ENCODE measurements at regions not wholly inside any gene's neighbourhood (a gene's known extent, or its start where the extent isn't known, plus 50 kb on each side); places are given as distances from the start of the nearest gene placed in this dataset.

GRCh38 chr18:46324087-46324955, 220.1 kb downstream of the HAUS1 start:
- Mint-ChIP-seq H3K27ac (no peak overlapping the region), H3K9me3 (no peaks in the 10 kb centered on the region), H3K4me3 (no peak overlapping the region), H3K27me3 (ENCODE audit: low read depth) (peaks cover 12% of the 10 kb centered on the region), H3K4me1 (peaks cover 19% of the 10 kb centered on the region), H3K36me3 (no peaks in the 10 kb centered on the region)
- TF ChIP-seq, protein P1, sequence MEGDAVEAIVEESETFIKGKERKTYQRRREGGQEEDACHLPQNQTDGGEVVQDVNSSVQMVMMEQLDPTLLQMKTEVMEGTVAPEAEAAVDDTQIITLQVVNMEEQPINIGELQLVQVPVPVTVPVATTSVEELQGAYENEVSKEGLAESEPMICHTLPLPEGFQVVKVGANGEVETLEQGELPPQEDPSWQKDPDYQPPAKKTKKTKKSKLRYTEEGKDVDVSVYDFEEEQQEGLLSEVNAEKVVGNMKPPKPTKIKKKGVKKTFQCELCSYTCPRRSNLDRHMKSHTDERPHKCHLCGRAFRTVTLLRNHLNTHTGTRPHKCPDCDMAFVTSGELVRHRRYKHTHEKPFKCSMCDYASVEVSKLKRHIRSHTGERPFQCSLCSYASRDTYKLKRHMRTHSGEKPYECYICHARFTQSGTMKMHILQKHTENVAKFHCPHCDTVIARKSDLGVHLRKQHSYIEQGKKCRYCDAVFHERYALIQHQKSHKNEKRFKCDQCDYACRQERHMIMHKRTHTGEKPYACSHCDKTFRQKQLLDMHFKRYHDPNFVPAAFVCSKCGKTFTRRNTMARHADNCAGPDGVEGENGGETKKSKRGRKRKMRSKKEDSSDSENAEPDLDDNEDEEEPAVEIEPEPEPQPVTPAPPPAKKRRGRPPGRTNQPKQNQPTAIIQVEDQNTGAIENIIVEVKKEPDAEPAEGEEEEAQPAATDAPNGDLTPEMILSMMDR (IDR thresholded peaks at IDR 0.05; ENCODE audit: unreplicated experiment) = no peak
- no peak for DNase-seq (ENCODE audit: low spot score in 2 of 2, unreplicated experiment in 2 of 2)

- Mint-ChIP-seq H3K9me3 (no peaks in the 10 kb centered on the region), H3K36me3 (no peaks in the 10 kb centered on the region), H3K4me1 (peaks cover 19% of the 10 kb centered on the region), H3K27ac (no peak overlapping the region), H3K27me3 (ENCODE audit: low read depth) (peaks cover 17% of the 10 kb centered on the region), H3K4me3 (no peak overlapping the region)
- TF ChIP-seq, protein P1 (IDR thresholded peaks at IDR 0.05; ENCODE audit: unreplicated experiment) = no peak
- no peak for DNase-seq (ENCODE audit: low spot score in 2 of 2, unreplicated experiment in 2 of 2)
Measured at GRCh38 chr18:46325895-46326294, 221.7 kb downstream of the HAUS1 start.

DNA sequence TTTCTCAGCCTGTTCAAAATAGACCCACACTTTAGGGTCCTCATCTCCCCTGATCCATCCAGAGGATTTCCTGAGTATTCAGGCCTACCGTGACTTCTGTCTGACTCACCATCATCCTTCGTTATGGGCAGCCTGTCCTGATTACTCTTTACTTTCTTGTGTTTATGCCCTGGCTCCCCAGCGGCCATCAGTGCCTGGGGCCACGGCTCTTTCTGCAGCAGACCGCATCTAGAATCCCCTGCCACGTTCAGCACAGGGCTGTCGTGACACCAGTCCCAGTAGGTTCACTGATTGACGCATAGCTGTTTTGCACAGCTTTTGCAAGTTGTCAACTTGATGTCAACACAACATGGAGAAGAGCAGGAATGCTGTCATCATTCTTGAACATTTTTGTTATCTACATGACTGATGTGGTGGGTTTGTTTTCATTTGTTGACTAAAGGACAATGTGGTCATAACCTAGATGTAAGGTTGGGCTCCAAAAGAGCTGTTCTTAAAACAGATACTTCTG, 225.6 kb downstream of the HAUS1 start:
- Mint-ChIP-seq H3K27me3 (ENCODE audit: low read depth) (peaks cover 47% of the 10 kb centered on the region), H3K9me3 (no peaks in the 10 kb centered on the region), H3K4me1 (peaks cover 11% of the 10 kb centered on the region), H3K36me3 (no peaks in the 10 kb centered on the region), H3K4me3 (no peak overlapping the region), H3K27ac (no peak overlapping the region)
- DNase-seq (ENCODE audit: low spot score in 2 of 2, unreplicated experiment in 2 of 2) = no peak
- TF ChIP-seq, protein P1 (IDR thresholded peaks at IDR 0.05; ENCODE audit: unreplicated experiment) = no peak

DNA sequence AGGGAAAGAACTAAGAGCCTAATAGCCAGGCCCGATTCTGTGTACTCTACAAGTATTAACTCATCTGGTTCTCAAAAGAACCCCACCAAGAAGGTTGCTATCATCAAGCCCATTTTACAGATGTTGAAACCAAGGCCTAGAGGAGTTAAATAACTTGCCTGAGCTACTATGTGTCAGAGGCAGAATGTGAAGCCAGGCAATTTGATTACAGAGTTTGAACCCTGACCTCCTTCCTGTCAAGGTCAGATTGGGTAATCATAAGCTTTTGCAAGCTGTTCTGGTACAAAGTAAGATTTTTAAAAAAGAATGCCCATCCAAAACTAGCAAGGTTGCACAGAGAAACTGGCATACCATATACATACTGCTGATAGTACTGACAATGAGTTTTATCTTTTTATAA, 227.1 kb downstream of the HAUS1 start:
- H3K27me3 Mint-ChIP-seq (ENCODE audit: low read depth) = peaks cover 51% of the 10 kb centered on the region
- no peak overlapping the region for H3K4me3 Mint-ChIP-seq
- DNase-seq (ENCODE audit: low spot score in 2 of 2, unreplicated experiment in 2 of 2) = no peak
- no peaks in the 10 kb centered on the region for H3K9me3 Mint-ChIP-seq
- no peak overlapping the region for H3K27ac Mint-ChIP-seq
- H3K36me3 Mint-ChIP-seq = no peaks in the 10 kb centered on the region
- TF ChIP-seq, protein P1 (IDR thresholded peaks at IDR 0.05; ENCODE audit: unreplicated experiment) = no peak
- peaks cover 24% of the 10 kb centered on the region for H3K4me1 Mint-ChIP-seq

GRCh38 chr18:46332286-46332801, 228.2 kb downstream of the HAUS1 start:
- H3K4me3 Mint-ChIP-seq = no peak overlapping the region
- no peak for DNase-seq (ENCODE audit: low spot score in 2 of 2, unreplicated experiment in 2 of 2)
- no peak overlapping the region for H3K27ac Mint-ChIP-seq
- H3K27me3 Mint-ChIP-seq (ENCODE audit: low read depth) = peaks cover 51% of the 10 kb centered on the region
- TF ChIP-seq, protein P1 (IDR thresholded peaks at IDR 0.05; ENCODE audit: unreplicated experiment) = no peak
- no peaks in the 10 kb centered on the region for H3K9me3 Mint-ChIP-seq
- H3K4me1 Mint-ChIP-seq = peaks cover 33% of the 10 kb centered on the region
- no peaks in the 10 kb centered on the region for H3K36me3 Mint-ChIP-seq
